HG03432 (cell line): ENCODE measurements at regions not wholly inside any gene's neighbourhood (a gene's known extent, or its start where the extent isn't known, plus 50 kb on each side); places are given as distances from the start of the nearest gene placed in this dataset.
"Not testable (repeated sequence)": the region's sequence is repeated elsewhere in the genome, so short reads cannot be mapped to it uniquely, and the experiment has no call there.

Source experiments
- ATAC-seq: cut with Tn5 transposase; IDR thresholded peaks from one replicate; pipeline ENCODE4 v1.9.1; 2021; ENCODE audit warnings: mild to moderate bottlenecking, moderate library complexity; ENCODE audit not compliant: unreplicated experiment

DNA sequence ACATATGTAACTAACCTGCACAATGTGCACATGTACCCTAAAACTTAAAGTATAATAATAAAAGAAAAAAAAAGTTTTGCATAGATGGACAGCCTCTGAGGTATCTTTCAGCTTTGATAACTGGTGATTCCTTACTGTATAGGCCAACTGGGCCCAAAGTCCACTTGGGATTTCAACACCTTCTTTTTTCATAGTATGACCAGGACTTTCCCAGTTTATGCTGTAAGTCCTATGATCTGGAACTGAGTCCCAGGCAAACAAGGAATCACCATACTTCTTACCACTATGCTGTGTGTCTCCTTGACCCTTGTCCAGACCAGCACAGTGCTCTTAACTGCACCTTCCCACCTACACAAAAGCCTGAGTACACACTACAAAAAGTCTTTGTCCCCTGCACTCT, 205.1 kb upstream of the RBBP8 start:
- no peak for ATAC-seq

DNA sequence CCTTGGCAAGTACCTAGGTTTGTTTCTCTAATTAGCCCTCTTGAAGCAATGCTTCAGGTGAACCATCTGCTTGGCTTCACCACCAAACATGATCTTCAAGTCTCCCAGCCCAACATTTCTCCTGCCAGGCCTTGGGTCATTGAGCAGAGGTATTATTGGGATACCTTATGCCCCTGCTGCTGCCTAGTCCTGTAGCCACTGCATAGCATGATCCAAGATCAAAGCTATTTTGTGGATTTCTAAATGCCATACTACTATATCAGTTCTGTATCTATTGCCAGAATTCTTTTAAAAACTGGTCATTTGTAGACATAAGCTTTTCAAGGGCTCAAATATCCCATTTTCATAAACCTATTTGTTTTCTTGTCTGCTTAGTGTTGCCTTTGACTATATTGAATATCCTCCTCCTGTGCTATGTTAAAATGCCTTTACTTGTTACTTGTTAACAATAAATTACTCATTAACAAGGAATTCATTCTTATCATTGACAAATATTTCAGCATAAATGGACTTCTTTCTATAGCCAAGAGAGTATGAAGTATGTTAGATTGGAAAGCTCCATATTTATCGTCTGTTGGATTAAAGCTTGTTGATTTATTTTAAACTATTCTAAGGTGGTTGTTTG, 204.5 kb upstream of the RBBP8 start:
- no peak for ATAC-seq

DNA sequence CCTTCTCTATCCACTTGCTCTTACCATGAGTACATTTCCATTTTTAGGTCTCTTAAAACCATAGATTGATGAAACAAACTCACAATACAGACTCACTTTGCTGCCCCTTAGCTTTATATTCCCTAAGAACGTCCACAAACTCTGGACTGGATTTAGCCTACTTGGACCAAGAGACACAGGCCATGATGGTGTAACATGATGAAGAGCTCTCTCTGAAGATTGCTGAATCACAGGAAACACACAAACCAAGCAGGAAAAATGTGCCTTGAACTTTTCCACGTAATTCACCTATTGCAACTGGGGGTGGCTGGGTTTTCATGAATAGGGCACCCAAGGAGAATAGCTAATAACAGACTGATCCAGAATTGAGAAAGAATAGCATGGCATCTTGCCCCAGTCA, 201.7 kb upstream of the RBBP8 start:
- ATAC-seq = no peak

DNA sequence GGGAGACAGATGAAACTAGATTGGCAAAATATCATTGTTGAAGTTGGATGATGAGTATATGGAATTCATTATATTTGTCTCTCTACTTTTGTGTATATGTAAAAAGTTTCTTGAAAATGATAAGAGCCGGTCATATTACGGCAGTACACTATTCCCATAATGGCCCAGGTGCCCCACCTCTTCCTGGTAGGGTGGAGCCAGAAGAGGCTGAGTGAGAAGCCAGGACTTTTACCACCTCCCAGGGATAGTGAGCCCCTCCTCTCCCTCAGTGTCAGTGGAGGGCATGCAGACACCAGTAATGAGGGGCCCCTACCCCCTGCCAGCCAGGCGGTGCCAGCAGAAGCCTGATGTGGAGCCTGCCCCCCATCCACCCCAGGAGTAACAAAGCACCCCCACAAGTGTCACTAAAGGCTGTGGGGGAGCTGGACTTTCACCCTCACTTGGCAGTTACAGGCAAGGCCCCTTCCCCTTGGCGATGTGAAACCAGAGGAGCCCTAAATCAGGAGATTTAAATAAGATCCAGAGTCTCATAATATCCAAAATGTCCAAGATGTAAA, 198.9 kb upstream of the RBBP8 start:
- no peak for ATAC-seq

DNA sequence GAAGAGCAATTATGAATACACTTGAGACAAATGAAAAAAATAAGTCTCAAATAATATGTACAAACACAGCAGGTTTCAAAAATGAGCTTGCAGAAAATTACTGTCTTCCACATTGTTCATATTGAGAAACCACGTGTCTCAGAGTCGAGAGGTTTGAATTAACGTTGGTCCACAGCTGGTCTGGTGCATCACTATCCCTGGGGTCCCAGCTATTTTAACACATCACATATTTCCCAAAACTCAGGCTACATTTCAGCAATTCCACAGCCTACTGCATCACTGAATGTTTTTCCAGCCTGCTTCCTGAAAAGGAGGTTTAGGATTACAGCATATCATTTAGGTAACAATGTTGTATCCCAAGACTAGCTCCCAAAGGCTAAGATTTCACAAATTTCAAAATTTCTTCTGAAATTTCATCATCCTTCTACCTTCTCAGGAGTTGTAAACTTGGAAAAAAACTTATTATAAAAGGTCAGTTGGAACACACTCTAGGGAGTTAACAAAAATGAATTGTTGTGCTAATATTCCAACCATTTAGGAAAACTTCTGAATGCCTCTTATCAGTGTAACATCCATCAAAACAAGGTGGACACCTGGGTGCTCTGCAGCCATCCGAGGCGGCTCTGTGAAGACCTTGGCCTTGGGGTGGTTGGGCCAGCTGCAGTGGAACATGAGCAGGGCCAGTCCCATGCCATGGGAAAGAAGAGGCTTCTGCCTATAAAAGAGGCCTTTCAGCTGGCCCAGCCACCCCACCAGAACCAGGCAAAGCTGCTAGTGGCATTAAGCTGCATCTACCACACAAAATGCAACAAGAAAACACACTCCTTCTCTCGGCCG, 198.1 kb upstream of the RBBP8 start:
- no peak for ATAC-seq

DNA sequence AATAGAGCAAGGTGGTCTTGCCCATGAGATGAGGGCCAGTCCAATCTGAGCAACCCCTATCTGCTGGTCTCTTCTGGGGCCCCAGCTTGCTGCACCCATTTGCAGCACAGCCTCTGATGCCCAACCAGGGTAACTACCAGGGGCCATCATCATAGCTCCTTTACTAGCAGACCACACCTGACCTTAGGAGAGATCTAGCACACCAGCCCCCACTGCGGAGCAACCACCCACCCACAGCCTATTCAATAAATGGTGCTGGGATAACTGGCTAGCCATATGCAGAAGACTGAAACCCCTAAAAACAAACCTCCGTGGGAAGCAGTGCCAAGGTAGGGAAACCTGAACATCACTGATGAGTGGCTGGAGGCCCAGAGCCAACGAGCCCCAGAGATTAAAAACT, 196.1 kb upstream of the RBBP8 start:
- ATAC-seq = no peak

DNA sequence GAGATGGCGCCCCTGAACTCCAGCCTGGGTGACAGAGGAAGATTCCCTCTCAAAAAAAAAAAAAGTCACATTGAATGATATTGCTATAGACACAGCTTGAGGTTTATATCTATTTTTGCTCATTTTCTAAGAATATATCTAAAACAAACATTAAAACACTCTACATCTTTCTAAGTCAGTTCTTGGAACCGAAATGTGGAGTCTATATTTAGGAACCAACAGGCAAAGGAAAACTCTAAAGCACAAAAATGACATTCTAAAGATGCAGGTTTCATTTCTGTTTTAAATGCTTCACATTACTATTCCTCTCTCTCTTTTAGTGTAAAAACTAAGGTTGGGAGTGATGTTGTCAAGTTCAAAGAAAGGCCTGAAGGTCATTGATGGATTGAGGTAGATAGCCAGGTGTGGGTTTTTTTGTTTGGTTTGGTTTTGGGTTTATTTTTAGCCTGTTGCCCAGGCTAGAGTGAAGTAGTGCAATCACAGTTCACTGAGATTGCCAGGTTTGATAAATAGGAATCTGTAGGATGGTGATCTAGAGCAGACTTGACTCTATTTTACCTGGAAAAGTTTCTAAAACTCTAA, 194.0 kb upstream of the RBBP8 start:
- no peak for ATAC-seq

DNA sequence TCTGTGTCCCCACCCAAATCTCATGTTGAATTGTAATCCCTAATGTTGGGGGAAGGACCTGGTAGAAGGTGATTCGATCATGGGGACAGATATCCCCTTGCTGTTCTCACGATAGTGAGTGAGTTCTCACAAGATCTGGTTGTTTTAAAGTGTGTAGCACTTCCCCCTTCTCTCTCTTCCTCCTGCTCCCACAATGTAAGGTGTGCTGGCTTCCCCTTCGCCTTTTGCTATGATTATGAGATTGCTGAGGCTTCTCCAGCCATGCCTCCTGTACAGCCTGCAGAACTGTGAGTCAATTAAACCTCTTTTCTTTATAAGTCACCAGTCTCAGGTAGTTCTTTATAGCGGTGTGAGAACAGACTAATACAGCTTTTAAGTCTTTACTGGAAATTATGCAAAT, 193.3 kb upstream of the RBBP8 start:
- no peak for ATAC-seq

DNA sequence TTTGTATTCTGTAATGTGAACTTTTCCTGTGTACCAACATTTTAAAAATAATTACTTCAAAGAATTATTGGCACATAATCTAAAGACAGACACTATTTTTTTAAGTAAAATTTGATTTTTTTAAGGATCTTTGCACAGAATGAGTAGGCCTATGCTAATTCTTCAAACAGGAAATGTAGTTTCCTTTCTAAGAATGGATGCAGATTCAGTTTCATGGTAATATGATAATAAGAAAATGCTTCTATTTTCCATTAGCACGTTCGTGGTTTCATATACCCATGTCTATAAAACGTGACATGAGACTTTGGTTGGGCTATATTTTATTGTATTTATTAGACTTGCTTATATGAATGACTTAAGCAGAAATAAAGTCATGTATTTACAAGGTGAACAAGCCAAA, 191.8 kb upstream of the RBBP8 start:
- ATAC-seq = no peak

DNA sequence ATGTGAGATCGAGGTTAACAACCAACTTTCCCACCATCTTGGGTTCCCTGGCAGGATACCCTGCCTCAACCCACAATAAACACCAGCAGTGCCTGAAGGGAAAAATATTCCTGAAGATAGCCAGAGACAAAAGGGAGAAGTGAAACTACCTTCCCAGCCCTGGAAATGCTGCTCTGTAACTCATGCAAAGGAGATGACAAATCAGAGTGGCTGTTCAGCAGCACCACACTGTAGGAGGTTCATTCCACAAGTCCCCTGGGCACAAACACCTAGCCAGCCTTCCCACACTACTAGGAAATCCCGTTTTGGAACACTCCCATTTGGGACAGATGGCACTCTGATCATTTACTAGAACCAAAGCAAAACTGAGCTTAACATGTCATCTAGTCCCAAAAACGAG, 190.7 kb upstream of the RBBP8 start:
- no peak for ATAC-seq

DNA sequence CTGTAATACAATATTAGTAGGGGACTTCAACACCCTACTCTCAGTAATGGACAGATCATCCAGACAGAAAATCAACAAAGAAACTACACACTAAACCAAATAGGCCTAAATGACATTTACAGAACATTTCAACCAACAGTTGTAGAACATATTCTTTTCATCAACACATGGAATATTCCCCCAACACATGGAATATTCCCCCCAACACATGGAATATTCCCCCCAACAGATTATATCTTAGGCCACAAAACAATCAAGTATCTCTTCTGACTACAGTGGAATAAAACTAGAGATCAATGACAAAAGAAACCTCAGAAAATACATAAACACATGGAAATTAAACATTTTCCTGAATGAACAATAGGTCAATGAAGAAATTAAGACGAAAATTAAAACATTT, 187.2 kb upstream of the RBBP8 start:
- no peak for ATAC-seq

DNA sequence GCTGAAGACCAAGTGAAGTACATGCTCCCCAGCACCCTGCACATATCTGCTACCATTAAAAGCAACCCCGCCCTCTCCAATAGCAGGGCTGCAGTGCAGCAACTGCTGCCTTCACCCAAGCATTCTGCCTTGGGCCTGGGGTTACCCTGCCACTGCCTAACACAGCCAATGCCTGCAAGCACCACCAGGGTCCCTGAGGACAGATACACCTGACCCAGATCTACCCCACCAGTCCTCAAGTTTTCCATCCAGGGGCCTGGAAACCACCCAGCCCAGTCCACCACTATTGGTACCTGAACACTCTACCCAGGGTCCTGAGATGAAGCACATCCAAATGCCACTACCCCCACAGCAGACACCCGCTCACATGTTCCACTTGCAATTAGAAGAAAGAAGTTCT, 181.1 kb upstream of the RBBP8 start:
- ATAC-seq = no peak

DNA sequence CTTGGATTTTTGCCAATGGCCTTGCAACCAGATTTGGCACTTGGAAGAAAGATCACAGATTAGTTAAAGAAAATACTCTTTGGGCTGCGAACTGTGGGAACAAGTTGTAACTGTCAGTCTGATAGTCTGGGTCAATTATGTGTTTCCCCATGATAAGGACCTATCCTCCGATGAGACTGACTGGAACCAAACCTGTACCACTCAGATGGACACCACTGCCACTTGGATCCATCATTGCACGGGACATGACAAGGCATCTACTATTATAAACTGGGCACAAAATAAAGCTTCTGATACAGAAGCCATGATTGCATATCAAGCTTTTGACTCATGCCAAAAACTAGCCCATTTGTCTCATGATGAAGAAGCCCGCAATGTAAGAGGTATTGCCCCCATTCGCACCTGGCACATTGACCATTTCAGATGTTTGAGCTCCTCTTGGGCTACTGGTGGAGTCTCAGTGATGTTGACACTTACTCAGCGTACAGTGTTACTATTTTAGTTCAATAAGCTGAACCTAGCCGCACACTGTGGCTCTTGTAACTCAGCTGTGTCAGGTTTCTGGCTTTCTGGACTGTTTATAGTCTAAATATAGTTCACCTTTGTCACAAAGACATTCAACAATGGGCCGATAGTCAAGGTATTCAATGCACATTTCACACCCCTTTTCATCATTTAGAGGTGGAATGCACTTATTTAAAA, 179.8 kb upstream of the RBBP8 start:
- no peak for ATAC-seq

DNA sequence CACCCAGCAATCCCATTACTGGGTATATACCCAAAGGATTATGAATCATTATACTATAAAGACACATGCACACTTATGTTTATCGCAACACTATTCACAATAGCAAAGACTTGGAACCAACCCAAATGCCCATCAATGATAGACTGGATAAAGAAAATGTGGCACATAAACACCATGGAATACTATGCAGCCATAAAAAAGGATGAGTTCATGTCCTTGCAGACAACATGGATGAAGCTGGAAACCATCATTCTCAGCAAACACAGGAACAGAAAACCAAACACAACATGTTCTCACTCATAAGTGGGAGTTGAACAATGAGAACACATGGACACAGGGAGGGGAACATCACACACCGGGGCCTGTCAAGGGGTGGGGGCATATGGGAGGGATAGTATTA, 169.1 kb upstream of the RBBP8 start:
- ATAC-seq = not testable (repeated sequence)

DNA sequence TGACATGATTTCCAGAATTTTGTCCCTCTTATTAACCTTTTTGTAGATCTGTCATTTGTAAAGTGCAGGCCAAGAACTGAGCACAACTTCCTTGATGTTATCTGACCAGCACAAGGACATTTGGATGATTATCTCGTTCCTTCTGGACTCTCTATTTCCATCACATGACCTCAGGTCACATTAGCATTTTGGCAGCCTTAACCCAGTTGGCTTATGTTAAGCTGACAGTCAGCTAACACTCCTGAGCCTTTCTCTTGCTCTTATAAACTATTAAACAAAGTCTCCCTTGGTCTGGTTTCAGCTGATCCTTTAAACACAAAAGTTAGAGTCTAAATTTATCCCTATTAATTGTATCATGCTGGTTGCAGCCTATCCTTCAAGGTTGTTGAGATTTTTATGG, 167.2 kb upstream of the RBBP8 start:
- no peak for ATAC-seq

DNA sequence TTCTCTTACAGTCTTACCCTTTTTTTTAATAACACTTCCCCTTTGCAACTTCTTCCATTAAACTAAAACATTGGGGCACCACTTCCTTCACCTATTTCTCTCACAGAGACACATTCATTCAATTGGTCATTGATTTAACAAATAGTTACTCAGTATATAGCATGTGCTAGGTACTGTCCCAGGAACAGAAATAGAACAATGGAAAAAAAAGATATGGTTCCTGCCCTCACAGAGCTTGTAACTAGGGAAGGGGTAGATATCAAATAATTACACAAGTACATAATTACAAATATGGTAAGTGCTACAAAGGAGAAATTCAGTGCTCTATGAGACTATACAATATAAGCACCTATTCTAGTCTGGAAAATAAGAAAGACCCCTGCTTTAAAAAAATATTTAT, 165.5 kb upstream of the RBBP8 start:
- ATAC-seq = no peak

DNA sequence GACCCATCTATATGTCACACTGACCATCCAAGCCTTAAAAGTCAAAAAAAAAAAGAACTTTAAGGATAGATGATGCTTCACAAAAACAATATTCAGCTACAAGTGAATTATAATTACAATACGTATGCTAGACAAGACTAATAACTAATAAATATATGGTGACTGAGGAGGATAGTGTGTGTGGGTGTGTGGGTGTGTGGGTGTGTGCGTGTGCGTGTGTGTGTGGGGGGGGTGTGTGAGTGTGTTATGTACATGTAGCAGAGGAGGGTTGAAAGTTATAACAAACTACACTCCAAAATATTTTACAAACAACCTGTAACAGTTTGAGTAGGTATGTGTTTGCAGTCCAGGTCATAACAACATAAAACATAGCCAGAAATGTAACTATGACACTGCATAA, 159.2 kb upstream of the RBBP8 start:
- ATAC-seq = no peak

DNA sequence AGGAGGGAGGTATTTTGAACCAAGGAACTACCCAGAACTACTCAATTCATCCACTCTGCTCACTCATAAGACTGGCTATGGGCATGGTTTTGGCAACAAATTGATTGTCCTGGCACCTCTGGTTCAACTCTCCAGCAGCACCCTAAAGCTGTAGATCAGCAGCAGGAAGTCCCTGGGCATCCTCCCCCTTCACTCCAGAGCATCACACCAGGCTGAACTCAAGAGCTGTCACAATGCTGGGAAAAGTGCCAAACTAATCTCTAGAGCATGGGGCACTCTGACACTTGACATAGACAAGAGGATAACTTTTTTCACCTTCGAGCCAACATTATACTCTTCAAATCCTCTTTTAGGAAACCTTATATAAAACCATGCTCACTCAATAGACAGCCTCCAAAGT, 154.1 kb upstream of the RBBP8 start:
- ATAC-seq = no peak

DNA sequence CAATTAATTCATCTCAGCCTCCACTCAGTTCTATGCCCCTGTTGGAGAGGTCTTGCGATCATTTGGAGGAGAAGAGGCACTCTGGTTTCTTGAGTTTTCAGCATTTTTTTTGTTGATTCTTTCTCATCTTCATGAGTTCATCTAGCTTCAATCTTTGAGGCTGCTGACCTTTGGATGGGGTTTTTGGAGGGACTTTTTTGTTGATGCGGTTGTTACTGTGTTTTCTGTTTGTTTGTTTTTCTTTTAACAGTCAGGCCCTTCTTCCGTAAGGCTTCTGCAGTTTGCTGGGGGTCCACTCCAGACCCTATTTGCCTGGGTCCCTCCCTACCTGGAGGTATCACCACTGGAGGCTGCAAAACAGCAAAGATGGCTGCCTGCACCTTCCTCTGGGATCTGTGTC, 149.9 kb upstream of the RBBP8 start:
- no peak for ATAC-seq

DNA sequence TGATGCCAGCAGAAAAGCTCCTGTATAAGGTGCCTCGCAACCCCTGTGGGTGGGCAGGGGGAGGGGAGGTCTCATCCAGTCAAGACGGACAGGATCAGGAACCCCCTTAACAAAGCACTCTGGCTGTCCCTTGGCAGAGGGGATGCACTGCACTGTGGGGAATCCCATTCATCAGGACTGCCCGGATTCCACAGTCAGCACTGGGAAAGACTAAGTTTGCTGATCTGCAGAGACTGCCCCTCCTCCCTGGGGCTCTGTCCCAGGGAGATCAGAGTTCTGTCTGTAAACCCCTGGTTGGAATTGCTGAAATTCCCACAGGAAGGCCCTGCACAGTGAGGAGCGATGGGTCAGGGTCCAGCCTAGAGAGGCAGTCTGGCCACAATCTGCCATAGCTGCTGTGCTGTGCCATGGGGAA, 149.5 kb upstream of the RBBP8 start:
- ATAC-seq = no peak

DNA sequence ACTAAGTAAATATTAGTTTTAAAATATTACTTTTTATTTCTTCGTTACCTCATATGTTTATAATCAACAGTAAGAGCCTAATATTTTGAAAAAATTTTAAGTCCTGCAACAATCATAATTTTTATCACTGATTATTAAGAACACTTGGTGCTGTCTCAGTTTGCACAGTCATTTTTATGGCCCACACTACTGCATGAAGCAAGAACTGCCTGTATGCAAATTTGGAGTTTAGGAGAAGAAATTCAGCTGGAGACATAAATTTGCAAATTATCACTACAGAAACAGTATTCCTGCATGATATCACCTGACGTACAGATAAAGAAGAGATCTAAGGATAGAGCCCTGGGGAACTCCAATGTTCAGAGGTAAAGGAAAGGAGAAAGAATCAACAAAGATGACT, 144.1 kb upstream of the RBBP8 start:
- no peak for ATAC-seq
